ENCODE measurements at regions not wholly inside any gene's neighbourhood (a gene's known extent, or its start where the extent isn't known, plus 50 kb on each side); places are given as distances from the start of the nearest gene placed in this dataset.
A peak's percentile ranks its signal among the peaks of the same experiment; 100 is the strongest.

DNA sequence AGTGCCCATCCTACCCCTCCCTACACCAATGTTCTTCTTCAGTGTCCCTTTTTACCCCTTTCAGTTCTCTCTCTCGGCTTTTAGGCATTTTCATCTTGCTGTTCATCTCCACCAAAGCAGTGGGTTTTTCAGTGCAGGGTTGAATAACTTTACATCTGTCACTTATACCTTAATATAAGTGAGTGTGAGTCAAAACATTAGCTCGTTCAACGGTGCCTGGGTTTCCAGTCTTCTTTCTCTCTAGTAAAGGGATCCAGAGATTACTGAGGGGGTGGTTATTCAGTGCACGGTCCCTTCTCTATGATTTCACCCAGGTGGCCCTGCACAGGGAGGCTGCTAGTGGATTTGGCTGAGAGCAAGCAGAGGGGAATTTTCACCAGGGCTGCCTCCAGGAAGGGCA, 210.6 kb upstream of the CDH5 start:
- DNase-seq (ENCODE audit: low read depth in 4 of 4, low spot score in 3 of 4): no peak

DNA sequence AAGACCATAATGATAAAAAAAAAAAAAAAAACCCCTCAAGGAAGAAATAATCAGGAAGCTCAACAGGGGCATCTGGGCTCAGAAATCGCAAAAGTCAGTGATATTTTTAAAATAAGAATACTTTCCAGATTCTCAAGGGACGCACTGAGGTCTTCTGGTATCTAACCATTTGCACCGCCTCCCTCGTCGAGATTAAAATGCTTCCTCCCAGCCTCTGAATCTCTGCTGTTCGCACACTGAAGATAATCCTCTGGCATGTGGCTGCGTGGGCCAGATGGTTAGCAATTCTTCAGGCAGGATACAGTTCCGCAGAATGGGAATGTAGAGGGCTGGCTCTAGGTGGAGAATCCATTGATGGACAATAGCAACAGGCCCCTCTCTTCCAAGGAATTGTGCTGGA, 211.7 kb upstream of the CDH5 start:
- no peak for DNase-seq (ENCODE audit: low read depth in 4 of 4, low spot score in 3 of 4)

DNA sequence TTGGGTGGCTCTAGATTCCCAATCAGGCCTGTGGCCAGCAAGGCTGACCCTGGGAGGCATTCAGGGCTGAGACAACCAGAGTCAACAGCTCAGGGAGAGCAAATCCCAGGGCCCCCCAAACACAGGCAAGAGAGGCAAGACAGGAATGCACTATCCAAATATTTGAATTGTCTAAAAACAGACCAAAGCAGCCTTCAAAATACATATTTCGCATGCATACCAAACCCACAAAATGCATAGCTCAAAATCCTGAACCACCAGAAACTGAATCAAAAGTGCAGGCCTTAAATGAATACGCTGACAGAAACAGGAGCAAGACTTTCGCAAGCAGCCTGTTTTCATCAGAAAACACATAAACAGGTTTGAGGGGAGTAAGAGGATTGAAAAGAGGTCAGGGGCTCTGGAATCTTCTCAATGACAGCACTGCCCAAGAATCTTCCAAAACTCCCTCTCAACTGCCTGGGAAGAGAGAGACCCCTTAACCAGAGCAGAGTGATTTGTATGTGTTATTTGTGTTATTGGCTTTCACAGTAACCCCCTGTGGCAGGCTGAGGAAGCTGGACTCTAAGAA, 213.6 kb upstream of the CDH5 start:
- DNase-seq (ENCODE audit: low read depth in 4 of 4, low spot score in 3 of 4): peak in 1 of 4 donors; percentile 24

DNA sequence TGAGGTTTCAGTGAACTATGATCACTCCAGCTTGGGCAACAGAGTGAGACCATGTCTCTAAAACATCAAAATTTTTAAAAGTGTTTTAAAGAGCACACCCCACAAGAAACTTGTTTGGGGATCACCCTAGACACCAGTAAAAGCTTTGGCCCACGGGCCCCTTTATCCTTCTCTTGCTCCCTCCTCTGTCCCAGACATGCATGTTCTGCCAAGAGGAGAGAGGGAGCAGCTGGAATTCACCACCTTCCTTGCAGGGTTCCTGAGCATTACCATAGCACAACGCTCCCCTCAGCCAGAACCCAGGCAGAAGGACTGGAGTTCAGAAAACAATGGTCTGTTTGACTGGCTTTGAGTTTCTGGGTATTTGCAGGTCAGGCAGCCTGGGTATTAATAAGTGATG, 214.3 kb upstream of the CDH5 start:
- DNase-seq (ENCODE audit: low read depth in 4 of 4, low spot score in 3 of 4): no peak

DNA sequence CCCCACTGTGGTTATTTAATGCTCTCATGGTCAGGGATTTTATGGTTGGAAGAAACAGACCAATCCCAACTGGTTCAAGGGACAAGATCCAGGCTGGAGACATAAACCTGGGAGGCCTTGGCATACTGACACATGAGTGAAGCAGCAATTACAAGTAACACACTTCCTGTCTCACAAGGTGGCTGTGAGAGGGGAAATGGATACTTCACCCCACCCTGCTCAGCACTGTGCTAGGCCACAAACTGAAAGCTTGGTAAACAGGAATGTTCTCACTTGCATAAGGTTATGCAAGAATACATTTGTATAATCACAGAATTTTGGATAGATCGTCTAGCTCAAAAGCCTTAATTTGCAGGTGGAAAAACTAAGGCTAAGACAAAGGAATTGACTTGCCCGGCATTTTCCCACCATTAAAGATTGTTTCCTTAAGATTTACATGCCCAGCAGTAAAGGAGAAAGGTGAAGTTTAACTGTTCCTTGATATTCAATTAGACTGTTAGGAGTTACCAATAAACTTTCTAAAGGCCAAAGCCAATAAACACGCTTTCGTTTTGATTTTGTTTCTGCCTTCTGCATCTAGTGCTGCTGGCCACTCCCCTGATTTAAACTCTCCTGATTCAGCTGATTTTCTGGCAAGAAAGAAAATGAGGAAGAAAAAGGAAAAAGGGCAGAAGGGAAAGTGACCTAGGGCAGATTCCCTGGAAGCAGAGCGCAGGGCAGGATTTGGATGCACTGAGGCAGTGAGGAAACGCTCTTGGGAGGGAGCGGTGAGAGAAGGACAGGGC, 215.6 kb upstream of the CDH5 start:
- no peak for DNase-seq (ENCODE audit: low read depth in 4 of 4, low spot score in 3 of 4)

DNA sequence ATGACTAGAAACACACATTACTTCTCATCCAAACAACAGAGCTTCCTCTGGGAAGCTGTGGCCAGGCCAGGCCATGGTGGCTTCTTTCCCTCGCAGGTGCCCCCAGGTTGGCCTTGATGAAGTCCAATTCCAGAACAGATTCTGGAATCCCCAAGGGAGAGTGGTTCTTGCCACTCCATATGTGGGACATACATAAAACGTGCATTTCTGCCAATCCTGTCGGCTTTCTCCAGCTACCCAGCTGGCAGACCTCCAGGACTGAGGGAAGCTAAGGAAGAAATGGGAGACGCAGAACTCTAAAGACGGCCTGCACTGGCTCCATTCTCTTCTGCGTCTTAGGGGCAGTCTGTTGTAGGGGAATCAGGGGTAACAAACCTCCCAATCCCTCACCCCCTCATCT, 219.2 kb upstream of the CDH5 start:
- DNase-seq (ENCODE audit: low read depth in 4 of 4, low spot score in 3 of 4): no peak

DNA sequence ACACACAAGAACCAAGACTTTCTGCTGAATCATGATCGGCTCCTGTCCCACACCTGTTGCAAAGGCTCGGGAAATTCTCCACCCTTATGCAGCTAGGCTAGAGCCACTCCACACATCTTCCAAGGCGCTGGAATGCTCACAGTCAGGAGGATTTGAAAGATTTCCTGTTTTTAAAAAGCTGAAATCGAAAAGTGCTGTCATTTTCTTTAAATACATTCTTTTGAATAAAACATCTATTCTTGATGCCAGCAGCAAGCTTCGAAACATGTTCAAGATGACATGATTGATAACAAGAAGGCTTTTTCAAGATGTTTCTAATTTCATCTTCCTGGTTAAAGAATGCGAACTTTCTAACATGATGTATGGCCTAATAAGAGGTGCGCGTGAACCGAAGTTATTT, 219.7 kb upstream of the CDH5 start:
- no peak for DNase-seq (ENCODE audit: low read depth in 4 of 4, low spot score in 3 of 4)

DNA sequence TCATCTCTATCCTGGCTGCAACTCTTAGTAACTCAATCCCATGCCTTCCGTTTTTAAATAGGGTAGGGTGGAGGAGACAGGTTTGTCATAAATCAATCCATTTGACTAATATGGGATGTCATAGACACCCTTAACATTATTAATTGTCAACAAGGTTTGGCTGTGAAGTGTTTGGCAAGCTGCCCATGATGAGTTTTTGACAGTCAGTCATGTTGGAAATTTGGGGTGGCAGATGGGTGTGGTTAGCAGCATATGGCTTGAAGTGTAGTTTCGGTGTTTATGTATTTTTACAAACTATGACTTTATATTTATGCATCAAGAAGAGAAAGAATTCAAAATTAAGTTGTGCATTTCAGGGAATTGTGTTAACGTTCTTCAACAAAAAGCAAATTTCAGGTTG, 221.8 kb upstream of the CDH5 start:
- no peak for DNase-seq (ENCODE audit: low read depth in 4 of 4, low spot score in 3 of 4)

DNA sequence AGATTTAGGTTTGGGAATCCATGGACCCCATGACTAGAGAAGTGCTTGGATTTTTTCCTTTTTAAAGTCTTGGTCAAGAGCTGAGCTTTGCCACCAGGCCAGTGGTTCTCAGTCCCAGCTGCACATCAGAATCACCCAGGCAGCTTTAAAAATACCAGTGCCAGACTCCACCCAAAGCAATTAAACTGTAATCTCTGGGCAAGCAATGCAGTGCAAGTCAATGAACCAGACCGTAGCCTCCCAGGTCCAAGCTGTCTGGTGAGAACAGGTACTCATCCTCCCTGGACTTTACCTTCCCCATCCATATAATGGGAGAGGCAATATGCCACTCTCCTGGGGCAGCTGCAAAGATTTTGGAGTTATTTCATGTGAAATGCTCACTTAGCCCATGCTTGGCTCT, 223.1 kb upstream of the CDH5 start:
- no peak for DNase-seq (ENCODE audit: low read depth in 4 of 4, low spot score in 3 of 4)

DNA sequence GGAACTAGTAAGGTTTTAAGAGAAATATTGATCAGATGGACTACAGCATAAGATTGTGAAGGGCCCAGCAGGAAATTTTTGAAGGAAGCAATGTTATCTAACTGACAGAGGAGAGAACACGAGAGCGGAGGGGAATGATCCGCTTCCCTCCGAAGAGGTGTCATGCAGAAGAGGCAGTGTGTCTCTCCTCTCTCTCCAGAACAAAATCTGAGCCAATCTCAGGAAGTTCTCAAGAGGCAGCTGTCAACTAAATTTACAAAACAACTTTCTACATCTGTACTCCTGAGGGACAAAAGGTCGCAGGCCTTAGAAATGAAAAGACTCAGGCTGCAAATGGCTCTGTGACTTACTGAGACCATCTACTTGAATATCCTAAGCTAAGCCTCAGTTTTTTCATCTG, 224.6 kb upstream of the CDH5 start:
- DNase-seq (ENCODE audit: low read depth in 4 of 4, low spot score in 3 of 4): no peak

DNA sequence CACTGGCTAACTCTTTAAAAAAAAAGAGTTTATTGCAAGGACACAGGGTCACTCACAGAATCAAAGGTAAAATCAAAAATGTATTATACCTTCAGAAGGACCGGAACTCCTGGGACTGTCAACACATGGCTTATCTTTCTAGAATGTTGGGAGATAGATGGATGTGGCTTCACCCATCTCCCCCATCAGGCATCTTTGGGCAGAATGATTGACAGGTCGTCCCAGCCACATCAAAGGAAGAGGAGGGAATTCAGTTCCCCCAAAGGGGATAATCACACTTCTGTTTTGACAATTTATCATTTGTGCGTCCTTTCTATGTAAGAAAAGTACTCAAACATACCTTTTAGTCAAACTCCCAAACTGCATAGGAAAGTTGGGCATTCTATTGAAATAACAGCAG, 228.6 kb upstream of the CDH5 start:
- no peak for DNase-seq (ENCODE audit: low read depth in 4 of 4, low spot score in 3 of 4)

DNA sequence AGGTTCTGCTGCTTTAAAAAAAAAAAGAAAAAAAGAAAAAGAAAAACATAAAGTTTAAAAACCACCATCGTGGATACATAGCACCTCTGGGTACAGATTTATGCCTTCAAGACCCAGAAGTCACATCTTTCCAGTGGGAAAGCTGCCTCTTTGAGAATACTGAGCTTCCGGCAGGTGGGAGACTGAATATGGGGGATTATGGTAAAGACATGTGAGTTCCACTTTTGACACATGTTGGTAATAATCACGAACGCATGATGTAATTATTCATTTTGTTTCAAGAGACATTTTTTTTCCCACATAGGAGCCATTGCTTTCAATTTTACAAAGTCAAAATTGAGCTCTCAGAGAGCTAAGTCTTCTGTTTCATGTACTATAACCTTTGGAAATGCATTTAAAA, 229.7 kb upstream of the CDH5 start:
- DNase-seq (ENCODE audit: low read depth in 4 of 4, low spot score in 3 of 4): no peak

DNA sequence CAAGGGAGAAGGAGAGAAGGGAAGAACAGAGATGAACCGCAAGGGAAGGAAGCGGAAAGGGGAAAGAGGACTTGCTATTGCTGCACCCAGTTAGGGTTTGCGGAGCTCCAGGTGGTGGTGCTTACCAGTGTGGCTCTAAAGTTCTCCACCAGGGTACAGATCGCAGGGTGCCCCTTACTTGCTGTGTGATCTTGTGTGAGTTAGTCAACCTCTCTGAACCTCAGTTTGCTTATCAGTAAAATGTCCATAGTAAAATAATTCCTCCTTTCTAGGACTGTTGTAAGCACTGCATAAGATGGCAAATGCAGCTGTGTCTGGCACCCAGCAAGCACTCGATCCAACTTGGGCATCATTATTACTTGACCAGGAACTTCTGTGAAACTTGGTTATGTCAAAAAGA, 230.7 kb upstream of the CDH5 start:
- no peak for DNase-seq (ENCODE audit: low read depth in 4 of 4, low spot score in 3 of 4)

DNA sequence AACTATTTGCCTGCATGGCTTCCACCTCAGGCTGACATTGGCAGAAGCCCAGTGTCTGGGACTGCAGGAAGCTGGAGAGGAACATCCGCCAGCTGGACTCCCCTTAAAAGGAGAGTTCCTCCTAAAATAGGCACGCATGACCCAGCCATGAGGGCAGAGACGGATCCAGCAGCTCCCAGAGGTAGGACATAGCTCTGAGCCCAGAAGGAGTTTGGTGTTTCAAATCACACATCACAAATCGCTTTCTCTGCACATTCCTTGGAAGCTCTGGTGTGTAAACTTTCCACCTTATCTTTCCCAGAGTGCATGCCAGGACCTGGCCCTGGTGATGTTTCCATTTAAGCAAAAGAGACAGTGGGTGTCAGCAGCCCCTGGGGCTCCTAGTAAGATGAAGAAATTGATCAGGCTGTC, 231.1 kb upstream of the CDH5 start:
- no peak for DNase-seq (ENCODE audit: low read depth in 4 of 4, low spot score in 3 of 4)

DNA sequence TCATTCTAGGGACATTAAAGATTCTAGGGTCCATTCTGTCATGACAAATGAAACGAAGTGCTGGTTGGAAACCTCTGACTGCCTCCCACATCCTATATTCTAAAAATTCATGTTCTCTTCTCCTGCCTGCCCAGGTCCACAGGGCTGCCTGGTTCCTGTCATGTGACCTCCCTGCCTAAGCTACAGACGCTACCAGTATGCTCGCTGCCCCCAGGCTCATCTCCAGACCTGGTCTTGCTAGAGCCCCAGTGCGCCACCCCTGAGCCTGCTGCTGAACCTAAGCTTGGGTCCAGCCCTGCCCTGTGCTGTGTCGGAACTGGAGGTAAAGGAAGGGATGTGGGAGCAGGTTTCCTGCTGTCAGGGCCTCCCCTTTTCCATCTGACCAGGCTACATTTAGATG, 231.6 kb upstream of the CDH5 start:
- no peak for DNase-seq (ENCODE audit: low read depth in 4 of 4, low spot score in 3 of 4)

DNA sequence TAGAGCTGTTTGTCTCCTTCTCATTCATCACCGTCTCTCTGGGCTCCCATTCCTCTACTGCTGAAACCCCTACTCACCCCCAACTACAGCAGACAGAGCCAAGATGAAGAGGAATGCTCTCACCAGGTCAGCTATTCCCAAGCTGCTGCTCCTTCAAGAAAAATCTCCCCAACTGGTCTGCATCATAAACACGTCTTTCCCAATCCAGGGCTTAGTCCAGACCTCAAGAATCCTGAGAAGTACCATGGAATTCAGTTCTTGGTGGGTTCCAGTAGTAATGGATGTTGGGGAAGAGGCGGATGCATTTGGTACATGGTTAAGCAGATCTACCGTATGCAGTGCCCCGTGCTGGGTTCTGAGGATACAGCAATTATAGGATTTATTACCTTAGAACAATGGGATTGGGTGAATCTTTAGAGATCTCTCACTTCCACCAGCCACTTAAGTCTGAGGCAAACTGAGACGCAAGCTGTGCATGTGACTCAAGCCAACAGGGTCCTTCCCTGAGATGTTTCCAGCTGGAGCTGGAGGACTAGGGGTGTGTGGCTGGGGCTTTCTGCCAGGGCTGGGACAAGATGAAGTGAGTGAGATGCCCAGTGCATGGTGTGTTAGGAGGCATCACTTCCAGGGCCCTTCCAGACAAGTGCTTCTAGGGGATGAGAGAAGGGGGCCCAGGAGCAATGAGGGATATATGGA, 232.7 kb upstream of the CDH5 start:
- no peak for DNase-seq (ENCODE audit: low read depth in 4 of 4, low spot score in 3 of 4)

DNA sequence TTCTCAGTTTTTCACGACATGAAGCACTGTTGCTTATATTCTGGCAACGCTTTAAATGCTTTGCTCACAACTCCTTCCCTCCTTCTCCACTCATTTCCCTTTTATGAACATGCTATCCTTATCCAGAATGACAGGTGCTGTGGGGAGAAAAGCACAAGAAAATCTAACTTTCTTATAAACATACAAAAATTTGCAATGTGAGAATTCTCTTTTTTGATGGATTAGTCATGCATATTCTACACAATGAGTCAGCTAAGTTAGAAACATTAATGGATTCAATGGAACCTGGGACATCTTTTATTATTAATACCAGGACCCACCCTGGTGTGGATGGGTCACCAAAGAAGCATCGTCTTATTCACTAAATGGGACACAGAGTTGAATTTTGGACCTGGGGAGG, 234.6 kb upstream of the CDH5 start:
- no peak for DNase-seq (ENCODE audit: low read depth in 4 of 4, low spot score in 3 of 4)

DNA sequence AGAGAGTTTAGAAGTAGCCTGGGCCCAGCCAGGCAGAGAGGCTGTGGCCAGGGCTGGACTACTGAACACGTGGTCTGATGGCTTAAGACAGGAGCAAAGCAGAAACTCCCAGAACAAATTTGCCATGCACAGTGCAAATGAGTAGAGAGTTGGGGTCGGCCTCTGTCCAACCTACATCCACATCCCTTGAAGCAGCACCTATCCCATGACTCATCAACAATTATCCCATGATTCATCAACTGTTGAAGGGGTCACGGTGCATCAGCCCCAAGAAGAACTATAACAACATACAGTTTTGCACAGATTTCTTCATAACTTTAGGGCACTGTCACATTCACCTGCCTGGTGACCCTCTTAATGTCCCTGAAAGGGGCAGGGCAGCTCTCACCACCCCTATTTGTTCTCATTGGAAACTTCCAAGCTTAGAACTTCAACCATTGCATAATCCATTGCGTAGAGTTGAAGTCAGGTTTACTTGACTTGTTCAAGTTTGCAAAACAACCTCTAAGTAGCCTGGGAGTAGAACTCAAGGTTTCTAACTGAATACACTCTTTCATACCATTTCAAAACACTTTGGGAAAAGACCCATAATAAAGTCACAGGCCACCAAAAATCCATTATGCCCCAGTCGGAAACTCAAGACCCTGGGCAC, 235.2 kb upstream of the CDH5 start:
- DNase-seq (ENCODE audit: low read depth in 4 of 4, low spot score in 3 of 4): no peak

DNA sequence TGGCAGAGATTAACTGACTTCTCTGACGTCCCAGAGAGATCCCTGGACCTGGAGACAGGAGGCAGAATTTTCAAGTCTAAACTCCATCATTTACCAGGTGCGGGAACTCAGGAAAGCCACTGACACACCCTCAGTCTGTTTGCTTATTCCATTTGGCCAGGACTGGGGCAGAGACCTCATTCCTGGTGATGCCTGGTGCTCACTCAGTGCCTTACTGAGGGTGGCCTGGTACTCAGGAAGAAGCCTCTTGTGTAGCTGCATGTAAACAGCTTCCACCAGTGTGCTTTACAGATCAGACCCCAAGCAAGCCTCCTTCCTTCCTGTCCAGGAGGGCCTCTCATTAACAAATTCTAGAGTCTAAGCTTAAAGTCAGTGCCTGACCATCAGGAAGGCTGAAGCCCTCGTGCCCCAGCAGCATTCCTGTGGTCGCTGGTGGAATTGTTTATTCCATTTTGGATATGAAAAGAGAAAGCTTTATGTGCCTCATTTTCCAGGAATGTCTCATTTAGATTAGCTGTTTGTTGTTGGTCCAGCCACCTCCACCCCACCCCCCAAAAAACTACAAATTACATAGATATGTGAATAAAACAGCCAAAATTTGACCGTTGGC, 236.1 kb upstream of the CDH5 start:
- no peak for DNase-seq (ENCODE audit: low read depth in 4 of 4, low spot score in 3 of 4)

DNA sequence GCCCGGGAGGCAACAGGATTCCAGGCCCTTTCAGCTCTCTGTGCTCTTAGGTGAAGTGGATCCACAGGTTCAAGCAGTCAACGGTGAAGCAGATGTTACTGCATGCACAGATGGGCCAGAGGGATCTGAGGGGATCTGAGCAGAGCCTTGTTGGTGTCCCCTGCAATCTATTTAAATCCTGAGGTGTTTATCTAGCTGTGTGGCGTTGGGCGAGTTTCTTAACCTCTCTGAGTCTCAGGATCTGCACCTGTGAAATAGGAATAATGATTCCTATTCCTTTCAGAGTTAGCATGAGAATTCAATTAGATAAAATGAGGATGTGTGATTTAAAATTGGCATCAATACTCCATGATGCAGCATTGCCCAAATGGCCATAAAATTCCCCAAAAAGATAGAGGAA, 237.3 kb upstream of the CDH5 start:
- DNase-seq (ENCODE audit: low read depth in 4 of 4, low spot score in 3 of 4): no peak

DNA sequence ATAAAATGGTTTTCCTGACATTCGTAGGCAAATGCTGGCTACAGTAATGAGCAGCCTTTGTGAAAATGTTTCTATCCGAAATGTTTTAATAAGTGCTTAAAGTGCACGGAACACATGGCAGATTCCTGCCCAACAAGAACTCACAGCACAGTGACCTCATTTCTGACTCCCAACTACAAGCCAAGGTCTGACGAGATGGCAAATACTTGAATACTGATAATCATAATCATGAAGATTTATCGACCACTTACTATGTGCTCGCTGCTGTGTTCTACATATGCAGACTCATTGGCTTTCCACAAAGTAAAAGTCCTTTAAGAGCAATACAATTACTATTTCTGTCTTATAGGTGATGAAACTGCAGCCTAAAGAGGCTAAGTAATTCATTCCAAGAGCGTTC, 238.1 kb upstream of the CDH5 start:
- no peak for DNase-seq (ENCODE audit: low read depth in 4 of 4, low spot score in 3 of 4)
